AG04450 (cell line): ENCODE measurements at regions not wholly inside any gene's neighbourhood (a gene's known extent, or its start where the extent isn't known, plus 50 kb on each side); places are given as distances from the start of the nearest gene placed in this dataset.
"Not testable (repeated sequence)": the region's sequence is repeated elsewhere in the genome, so short reads cannot be mapped to it uniquely, and the experiment has no call there.

Source experiments
- CTCF ChIA-PET: fragments of 300-600, 350-600 bp; formaldehyde crosslinking; extraction: SDS; loops from one replicate; lab custom pipeline; 2022; ENCODE audit warnings: antibody characterized with exemption, inconsistent platforms; lab: Charles Lee
- POLR2A ChIA-PET: fragments of 350-600 bp; formaldehyde crosslinking; extraction: SDS; loops from one replicate; lab custom pipeline; 2021; ENCODE audit warnings: antibody characterized with exemption, inconsistent platforms; lab: Yijun Ruan, JAX
- DNase-seq: peaks from one replicate; pipeline ENCODE4 v3.0.0-alpha.2; 2011; ENCODE audit warnings: low read depth, low spot score
- H3K27ac ChIP-seq: one replicate; pipeline ENCODE4 v1.5.1; 2012; ENCODE audit warnings: low read depth, low read length, control low read depth
- H3K27me3 ChIP-seq: one replicate; pipeline ENCODE4 v1.6.0; 2012; ENCODE audit warnings: low read length; ENCODE audit not compliant: control insufficient read depth, insufficient read depth
- H3K4me3 ChIP-seq: 2 replicates; pipeline ENCODE4 v1.5.1; 2011; ENCODE audit warnings: mild to moderate bottlenecking, low read depth, low read length, control low read depth
- H3K9me3 ChIP-seq: 2 replicates; pipeline ENCODE4 v1.5.1; 2012; ENCODE audit warnings: low read length; ENCODE audit not compliant: control insufficient read depth, insufficient read depth
- TF ChIP-seq, protein P1 (sequence below): IDR thresholded peaks from 2 replicates; pipeline ENCODE4 v1.5.1; 2011; ENCODE audit warnings: low read depth, low read length, control low read depth, inconsistent platforms

DNA sequence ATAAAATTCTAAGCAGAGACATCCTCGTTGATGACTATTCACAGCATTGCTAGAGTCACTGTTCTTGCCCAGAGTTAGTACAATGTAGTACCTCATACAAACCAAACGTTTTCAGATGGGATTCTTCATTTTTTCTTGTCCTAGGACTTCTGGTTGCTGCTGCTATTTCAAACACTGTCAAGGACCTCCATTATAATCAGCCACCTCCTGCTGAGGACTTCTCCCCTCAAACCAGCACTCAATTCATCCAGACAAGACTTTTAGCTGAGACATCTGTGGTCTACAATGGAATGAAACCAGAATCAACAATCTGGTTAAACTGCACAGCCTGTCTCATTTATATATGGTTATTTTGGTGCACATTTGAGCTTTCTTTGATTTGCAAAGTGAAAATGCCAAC lies 1008.8 kb downstream of the STPG2 start:
- TF ChIP-seq, protein P1, sequence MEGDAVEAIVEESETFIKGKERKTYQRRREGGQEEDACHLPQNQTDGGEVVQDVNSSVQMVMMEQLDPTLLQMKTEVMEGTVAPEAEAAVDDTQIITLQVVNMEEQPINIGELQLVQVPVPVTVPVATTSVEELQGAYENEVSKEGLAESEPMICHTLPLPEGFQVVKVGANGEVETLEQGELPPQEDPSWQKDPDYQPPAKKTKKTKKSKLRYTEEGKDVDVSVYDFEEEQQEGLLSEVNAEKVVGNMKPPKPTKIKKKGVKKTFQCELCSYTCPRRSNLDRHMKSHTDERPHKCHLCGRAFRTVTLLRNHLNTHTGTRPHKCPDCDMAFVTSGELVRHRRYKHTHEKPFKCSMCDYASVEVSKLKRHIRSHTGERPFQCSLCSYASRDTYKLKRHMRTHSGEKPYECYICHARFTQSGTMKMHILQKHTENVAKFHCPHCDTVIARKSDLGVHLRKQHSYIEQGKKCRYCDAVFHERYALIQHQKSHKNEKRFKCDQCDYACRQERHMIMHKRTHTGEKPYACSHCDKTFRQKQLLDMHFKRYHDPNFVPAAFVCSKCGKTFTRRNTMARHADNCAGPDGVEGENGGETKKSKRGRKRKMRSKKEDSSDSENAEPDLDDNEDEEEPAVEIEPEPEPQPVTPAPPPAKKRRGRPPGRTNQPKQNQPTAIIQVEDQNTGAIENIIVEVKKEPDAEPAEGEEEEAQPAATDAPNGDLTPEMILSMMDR: no peak
- H3K27ac ChIP-seq: no peak overlapping the region
- H3K4me3 ChIP-seq: no peak overlapping the region
- ChIA-PET POLR2A (no interaction called here), CTCF (no interaction called here)
- no peaks in the 10 kb centered on the region for H3K27me3 ChIP-seq
- peaks cover 7% of the 10 kb centered on the region for H3K9me3 ChIP-seq
- no peak for DNase-seq

DNA sequence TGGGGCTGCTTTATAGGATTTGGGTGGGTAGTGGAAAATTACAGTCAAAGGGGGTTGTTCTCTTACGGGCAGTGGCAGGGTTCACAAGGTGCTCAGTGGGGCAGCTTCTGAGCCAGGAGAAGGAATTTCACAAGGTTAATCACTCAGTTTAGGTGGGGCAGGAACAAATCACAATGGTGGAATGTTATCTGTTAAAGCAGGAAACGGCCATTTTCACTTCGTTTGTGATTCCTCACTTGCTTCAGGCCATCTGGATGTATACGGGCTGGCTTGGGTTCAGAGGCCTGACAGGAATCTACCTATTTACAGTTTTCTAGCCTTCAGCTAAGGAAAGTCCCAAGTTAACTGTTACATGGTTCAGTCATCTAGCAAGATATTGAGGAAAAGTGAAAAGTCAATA lies 1003.5 kb downstream of the STPG2 start:
- ChIA-PET CTCF (no interaction called here), POLR2A (no interaction called here)
- peaks cover 12% of the 10 kb centered on the region for H3K9me3 ChIP-seq
- no peak overlapping the region for H3K27ac ChIP-seq
- no peak overlapping the region for H3K4me3 ChIP-seq
- TF ChIP-seq, protein P1: no peak
- no peaks in the 10 kb centered on the region for H3K27me3 ChIP-seq
- DNase-seq: no peak

DNA sequence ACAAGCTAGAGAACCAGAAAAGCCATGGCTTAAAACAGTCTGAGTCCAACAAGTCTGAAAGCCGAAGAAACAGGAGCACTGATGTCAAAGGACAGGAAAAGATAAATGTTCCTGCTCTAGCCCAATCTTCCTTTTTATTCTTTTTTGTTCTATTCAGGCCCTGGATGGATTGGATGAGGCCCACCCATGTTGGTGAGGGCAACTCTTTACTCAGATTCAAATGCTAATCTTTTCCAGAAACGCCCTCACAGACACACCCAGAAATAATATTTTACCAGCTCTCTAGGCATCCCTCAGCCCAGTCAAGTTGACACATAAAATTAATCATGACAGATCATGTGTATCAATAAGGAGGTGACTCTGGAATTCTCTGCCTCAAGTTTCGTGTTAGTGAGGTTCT lies 1002.7 kb downstream of the STPG2 start:
- peaks cover 12% of the 10 kb centered on the region for H3K9me3 ChIP-seq
- no peak overlapping the region for H3K4me3 ChIP-seq
- no peak overlapping the region for H3K27ac ChIP-seq
- TF ChIP-seq, protein P1: no peak
- POLR2A ChIA-PET: no interaction called here
- DNase-seq: no peak
- H3K27me3 ChIP-seq: no peaks in the 10 kb centered on the region
- CTCF ChIA-PET: no interaction called here

DNA sequence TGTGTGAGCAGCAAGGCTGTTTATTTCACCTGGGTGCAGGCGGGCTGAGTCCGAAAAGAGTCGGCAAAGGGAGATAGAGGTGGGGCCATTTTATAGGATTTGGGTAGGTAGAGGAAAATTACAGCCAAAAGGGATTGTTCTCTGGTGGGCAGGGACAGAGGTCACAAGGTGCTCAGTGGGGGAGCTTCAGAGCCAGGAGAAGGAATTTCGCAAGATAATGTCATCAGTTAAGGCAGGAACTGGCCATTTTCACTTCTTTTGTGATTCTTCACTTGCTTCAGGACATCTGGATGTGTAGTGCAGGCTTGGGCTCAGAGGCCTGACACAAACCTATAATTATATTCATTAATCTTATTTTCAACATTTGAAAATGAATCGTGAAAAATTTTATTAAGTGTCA lies 1001.9 kb downstream of the STPG2 start:
- CTCF ChIA-PET, DNase-seq, H3K4me3 ChIP-seq, H3K27ac ChIP-seq, H3K27me3 ChIP-seq, POLR2A ChIA-PET: not testable (repeated sequence)
- peaks cover 12% of the 10 kb centered on the region for H3K9me3 ChIP-seq

DNA sequence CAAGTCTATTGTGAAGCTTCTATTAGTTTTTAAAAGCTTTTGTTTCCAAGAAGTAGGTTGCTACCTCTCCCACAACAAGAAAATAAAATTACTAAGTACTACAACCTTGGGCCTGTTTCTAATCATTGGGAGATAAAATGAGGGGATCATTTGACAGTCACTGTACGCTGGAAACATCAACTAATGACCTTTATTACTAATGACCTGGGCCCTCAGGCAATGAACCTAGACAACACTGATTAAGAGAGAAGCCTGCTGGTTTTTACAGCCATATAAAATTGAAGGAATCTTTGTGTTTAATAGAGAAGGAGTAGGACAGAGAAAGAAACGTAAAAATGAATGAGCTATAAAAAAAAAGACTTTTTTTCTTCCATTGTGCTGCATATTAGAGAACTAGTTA lies 1000.9 kb downstream of the STPG2 start:
- Histone ChIP-seq H3K4me3 (no peak overlapping the region), H3K9me3 (peaks cover 12% of the 10 kb centered on the region), H3K27me3 (no peaks in the 10 kb centered on the region), H3K27ac (no peak overlapping the region)
- TF ChIP-seq, protein P1: no peak
- no peak for DNase-seq
- CTCF ChIA-PET: no interaction called here
- POLR2A ChIA-PET: no interaction called here

DNA sequence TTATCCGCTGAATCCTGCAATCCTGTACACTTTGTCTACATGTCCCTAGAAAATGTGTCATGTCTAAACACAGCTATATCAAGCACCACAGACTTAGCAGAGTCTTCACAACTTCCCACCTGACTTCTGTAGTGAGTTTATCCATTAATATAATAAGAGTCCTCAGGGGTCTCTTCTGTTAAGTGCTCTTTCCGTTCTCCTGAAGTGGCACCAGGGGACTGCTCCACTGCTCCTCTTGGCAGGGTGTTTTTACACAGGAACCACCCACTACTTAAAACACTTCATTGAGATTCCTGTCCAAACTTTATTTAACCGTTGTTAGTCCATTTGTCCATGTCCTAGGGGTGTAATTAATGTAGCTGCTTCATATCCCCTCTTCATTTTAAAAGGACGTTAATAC lies 1000.4 kb downstream of the STPG2 start:
- CTCF ChIA-PET: no interaction called here
- Histone ChIP-seq H3K27me3 (no peaks in the 10 kb centered on the region), H3K9me3 (peaks cover 9% of the 10 kb centered on the region), H3K4me3 (no peak overlapping the region), H3K27ac (no peak overlapping the region)
- TF ChIP-seq, protein P1: no peak
- POLR2A ChIA-PET: no interaction called here
- no peak for DNase-seq
